GM19043 (cell line): ENCODE measurements at regions not wholly inside any gene's neighbourhood (a gene's known extent, or its start where the extent isn't known, plus 50 kb on each side); places are given as distances from the start of the nearest gene placed in this dataset.
"Not testable (repeated sequence)": the region's sequence is repeated elsewhere in the genome, so short reads cannot be mapped to it uniquely, and the experiment has no call there.

Experiments
- ATAC-seq: cut with Tn5 transposase; IDR thresholded peaks from one replicate; pipeline ENCODE4 v1.9.1; 2021; ENCODE audit warnings: low read depth; ENCODE audit not compliant: unreplicated experiment

DNA sequence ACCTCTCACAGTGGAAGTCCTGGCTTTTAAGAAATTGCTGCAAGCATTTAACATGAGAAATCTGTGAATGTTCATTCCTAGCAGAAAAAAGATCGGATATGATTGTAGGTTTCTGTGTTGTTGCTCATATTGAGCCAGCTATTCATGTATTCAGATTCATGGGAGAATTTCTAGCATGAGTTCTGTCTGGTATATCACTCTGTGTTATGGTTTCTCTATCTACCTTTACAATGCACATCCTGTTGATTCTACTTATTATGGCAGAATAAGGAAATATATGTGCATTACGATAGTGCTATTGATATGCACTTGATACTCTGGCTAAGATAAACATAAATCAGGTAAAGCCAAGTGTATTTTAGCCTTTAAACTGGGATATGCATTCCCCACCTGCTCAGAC is 138.2 kb downstream of the KCNRG start:
- no peak for ATAC-seq

DNA sequence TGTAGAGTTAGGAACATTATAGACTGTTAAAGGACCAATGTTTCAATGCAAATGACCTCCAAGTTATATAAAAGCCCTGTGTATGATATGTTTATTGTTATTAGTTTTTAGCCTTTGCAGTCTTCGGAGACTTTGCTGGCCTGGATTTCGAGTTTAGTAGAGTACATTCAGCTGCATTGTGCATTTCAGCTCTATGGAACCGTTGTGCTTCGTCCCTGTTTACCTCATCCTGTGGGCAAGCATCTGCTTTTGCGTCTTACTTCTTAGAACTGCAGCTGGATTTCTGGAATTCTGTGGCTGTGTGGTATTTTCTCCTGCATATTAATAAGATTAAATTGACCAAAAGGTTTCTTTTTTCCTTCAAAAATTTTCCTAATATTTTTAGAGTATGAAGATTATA is 138.6 kb downstream of the KCNRG start:
- ATAC-seq = no peak

GRCh38 chr13:50154697-50155096 is 139.5 kb downstream of the KCNRG start:
- no peak for ATAC-seq

GRCh38 chr13:50156140-50156539 is 140.9 kb downstream of the KCNRG start:
- no peak for ATAC-seq

DNA sequence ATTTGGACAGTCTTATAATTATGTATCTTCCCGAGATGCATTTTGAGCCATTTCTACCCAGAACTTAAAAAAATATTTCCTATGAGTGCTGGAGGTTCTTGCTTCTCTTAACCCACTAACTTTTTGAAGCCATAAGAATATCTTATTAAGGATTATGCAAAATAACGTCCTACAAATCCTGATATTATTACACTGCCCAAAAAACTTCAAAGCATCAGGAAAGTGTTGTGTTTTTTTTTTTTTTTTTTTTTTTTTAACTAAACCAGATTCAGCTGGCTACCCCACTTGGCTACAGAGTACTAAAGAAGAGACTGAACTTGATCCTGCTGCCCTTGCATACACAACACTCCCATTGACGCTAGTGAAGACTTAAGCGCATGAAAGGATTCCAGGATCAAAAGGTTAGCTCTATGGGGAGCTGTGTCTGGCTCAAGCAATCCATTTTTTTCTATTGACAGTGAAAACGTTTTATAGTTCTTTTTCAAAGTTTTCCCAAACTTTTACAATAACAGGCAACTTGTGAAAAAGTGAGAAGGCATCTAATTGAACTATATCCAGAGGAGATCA is 141.4 kb downstream of the KCNRG start:
- no peak for ATAC-seq

DNA sequence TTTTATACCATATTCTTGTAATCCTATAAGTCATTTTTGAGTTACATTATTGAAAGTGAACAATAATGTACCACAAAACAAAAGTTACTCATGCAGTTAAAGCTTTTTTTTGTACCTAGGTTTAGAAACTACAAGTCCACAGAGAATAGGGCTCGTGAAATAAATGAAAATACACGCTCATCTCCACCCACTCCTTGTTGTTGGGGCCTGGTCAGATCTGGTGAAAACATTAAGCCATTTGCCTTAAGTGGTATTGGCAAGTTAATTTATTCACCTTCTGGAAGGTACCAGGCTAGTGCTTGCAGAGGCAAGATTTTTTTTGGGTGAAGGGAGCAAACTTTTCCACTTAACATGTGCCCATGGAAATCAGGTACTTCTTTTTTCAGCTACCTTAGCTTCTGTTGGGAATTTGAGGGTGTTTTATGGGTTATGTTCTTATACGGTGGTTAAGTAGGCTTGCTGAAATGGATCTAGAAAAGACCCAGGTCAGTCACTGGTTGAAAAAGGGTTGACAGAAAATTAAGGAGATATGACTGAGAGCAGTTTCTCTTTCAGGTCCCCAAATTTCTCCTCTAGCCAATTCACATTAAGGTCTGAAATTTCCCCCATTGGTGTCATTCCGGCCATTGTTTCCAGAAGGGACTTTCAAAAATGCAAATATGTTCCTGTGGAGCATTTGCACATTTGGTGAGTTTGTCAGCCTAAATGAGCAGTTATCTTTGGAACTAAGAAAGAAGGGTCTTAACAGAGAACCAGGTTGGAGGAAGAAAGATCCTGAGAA is 143.3 kb downstream of the KCNRG start:
- ATAC-seq = no peak

GRCh38 chr13:50159607-50160006 is 144.4 kb downstream of the KCNRG start:
- no peak for ATAC-seq

- no peak for ATAC-seq
Measured at GRCh38 chr13:50161052-50161451, 145.8 kb downstream of the KCNRG start.

- ATAC-seq = no peak
Measured at GRCh38 chr13:50162001-50162400, 146.8 kb downstream of the KCNRG start.

GRCh38 chr13:50162567-50162966 is 147.3 kb downstream of the KCNRG start:
- ATAC-seq = no peak

DNA sequence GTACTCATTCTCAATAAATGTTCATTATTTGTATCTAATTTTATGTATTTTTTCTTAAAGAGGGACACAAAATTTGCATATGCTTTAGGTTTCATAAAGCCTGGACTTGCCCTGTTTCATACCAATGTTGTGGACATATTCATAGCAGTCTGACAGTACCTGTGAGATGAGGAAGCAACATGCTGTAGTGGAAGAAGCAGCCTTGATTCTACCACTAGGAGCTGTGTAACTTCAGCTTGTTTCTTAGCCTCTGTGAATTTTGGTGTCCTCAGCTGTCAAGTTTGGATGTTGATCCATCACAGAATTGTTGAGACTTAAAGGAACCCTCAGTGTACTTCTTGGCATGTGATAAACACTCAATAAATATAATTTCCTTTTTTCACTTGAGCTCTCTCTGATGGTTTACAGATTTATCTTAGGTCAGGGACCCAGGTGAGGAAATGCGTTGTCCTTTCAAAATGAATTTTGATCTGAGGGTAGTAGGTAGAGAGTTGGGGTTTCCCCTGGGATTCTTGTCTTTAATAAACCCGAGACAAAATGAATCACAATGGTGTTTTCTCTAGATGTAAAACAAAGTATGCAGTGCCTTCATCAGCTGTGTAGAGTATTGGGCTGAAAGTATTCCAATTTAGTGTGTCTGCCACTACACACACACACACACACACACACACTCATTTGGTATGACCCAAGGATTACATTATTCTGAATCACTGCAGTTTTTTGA is 152.1 kb downstream of the KCNRG start:
- ATAC-seq = no peak

GRCh38 chr13:50167967-50168366 is 152.7 kb downstream of the KCNRG start:
- no peak for ATAC-seq

DNA sequence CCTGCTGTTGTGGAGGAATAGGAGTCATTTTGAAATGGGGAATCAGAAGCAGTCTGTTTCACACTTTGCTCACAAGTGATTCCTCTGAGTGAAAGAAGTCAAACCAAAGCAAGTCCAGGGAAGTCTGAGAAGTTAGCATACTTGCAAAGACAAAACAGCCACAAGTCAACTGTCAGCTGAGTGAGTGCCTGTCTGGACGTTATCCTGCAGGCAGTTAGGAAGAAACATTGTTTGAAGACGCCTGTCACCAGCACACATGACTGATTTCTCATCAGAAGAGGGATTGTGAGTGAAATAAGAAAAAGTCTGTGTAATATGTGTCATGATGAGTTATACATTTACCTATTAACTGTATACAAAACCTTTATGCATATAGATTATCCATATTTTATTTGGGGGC is 153.5 kb downstream of the KCNRG start:
- no peak for ATAC-seq

GRCh38 chr13:50170447-50171037 is 155.3 kb downstream of the KCNRG start:
- no peak for ATAC-seq

DNA sequence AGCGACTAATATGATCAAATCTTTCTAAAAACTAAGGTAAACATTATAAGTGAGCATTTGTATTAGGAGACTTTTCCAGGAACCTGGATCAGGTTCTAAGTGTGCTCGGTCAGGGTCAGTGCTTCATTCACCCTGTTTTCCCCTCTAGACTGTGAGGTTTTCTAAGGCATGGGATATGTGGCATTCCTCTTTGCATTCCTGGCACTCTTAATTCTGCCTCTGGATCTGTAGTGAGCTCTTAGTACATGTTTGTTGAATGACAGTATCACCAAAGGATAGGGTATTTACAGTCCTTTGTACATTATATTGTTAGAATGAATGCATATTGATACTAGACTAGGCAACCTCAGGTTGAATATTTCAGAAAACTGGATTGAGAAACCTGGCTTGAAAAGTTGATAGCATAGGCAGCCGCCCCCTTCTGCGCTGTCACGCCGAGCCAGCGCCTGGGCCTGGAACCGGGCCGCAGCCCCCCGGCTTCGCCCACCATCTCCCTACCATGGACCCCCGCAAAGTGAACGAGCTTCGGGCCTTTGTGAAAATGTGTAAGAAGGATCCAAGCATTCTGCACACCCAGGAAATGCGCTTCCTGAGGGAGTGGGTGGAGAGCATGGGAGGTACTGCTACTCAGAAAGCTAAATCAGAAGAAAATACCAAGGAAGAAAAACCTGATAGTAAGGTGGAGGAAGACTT is 156.5 kb downstream of the KCNRG start:
- ATAC-seq = no peak

DNA sequence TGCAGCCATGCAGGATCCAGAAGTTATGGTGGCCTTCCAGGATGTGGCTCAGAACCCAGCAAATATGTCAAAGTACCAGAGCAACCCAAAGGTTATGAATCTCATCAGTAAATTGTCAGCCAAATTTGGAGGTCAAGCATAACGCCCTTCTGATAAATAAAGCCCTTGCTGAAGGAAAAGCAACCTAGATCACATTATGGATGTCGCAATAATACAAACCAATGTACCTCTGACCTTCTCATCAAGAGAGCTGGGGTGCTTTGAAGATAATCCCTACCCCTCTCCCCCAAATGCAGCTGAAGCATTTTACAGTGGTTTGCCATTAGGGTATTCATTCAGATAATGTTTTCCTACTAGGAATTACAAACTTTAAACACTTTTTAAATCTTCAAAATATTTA is 157.8 kb downstream of the KCNRG start:
- ATAC-seq = not testable (repeated sequence)

GRCh38 chr13:50174630-50175029 is 159.4 kb downstream of the KCNRG start:
- ATAC-seq = no peak

DNA sequence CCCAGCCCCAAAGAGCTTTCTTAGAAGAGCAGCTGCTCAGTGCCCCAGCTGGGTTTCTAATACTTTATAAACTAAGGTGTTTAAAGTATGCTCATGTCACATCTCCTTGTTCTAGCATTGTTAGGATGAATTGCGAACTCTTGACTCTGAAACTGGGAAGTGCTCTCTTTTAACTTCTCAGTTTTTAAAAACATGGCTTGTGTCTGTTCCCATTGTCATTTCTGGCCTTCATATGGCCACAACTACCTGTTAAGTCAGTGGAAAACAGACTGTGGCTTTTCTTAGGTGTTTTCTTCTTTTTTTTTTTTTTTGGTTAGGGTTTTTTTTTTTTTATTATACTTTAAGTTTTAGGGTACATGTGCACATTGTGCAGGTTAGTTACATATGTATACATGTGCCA is 164.7 kb downstream of the KCNRG start:
- ATAC-seq = no peak

DNA sequence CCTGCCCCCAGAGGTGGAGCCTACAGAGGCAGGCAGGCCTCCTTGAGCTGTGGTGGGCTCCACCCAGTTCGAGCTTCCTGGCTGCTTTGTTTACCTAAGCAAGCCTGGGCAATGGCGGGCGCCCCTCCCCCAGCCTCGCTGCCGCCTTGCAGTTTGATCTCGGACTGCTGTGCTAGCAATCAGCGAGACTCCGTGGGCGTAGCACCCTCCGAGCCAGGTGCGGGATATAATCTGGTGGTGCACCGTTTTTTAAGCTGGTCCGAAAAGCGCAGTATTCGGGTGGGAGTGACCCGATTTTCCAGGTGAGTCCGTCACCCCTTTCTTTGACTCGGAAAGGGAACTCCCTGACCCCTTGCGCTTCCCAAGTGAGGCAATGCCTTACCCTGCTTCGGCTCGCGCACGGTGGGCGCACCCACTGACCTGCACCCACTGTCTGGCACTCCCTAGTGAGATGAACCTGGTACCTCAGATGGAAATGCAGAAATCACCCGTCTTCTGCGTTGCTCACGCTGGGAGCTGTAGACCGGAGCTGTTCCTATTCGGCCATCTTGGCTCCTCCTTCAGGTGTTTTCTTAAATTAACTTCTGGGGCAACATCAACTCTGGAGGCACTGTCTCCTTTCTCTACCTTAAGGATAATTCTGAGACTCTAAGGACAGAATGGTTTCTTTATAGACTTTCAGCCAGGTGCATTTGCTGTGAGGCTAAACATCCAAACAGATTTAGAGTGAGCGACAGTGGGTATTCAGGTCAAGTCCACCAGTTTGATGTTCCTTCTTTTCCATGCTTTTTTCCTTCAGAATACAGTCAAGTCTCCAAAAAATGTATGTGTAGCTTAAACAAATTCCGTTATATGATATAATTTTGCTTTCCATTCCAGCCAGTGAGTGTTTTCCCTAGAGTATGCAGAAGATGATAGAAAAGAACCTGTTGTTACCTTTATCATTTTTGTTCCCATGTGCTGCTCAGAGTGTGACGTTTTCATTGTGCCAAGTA is 170.8 kb downstream of the KCNRG start:
- ATAC-seq = not testable (repeated sequence)
